ENCODE measurements at regions not wholly inside any gene's neighbourhood (a gene's known extent, or its start where the extent isn't known, plus 50 kb on each side); places are given as distances from the start of the nearest gene placed in this dataset.

- TF ChIP-seq POLR2A (IDR thresholded peaks at IDR 0.05) (no peak), CTCF (IDR thresholded peaks at IDR 0.05) (no peak), EP300 (IDR thresholded peaks at IDR 0.05) (no peak)
Observed at GRCh38 chr5:120314191-120314590, 149.9 kb upstream of the PRR16 start.

Measured in tibial nerve (tissue), 4 donors.